IPS DF 4.7 (cell line): ENCODE measurements at regions not wholly inside any gene's neighbourhood (a gene's known extent, or its start where the extent isn't known, plus 50 kb on each side); places are given as distances from the start of the nearest gene placed in this dataset.

Source experiments
- DNase-seq: peaks from one replicate; pipeline ENCODE4 v3.0.0-alpha.2; 2013; ENCODE audit warnings: low spot score; ENCODE audit errors: extremely low read depth

GRCh38 chrX:96311366-96311765 is 373.3 kb upstream of the DIAPH2 start:
- DNase-seq: no peak

- no peak for DNase-seq
These were observed 369.7 kb upstream of the DIAPH2 start for GRCh38 chrX:96314985-96315384.

- DNase-seq: no peak
These were observed 322.8 kb upstream of the DIAPH2 start for GRCh38 chrX:96361844-96362243.

GRCh38 chrX:96372313-96373046 is 312.2 kb upstream of the DIAPH2 start:
- no peak for DNase-seq

- DNase-seq: no peak
These were observed 311.6 kb upstream of the DIAPH2 start for GRCh38 chrX:96373047-96373355.

GRCh38 chrX:96376266-96376665 is 308.4 kb upstream of the DIAPH2 start:
- DNase-seq: no peak

- no peak for DNase-seq
These were observed 304.7 kb upstream of the DIAPH2 start for GRCh38 chrX:96379951-96380350.

GRCh38 chrX:96382018-96382417 is 302.6 kb upstream of the DIAPH2 start:
- no peak for DNase-seq

- DNase-seq: no peak
These were observed 301.2 kb upstream of the DIAPH2 start for GRCh38 chrX:96383428-96383827.

- DNase-seq: no peak
These were observed 298.3 kb upstream of the DIAPH2 start for GRCh38 chrX:96386325-96386724.

- DNase-seq: no peak
These were observed 297.7 kb upstream of the DIAPH2 start for GRCh38 chrX:96386981-96387380.

GRCh38 chrX:96387801-96388200 is 296.8 kb upstream of the DIAPH2 start:
- DNase-seq: no peak

GRCh38 chrX:96389281-96390047 is 295.2 kb upstream of the DIAPH2 start:
- DNase-seq: no peak

GRCh38 chrX:96394598-96394997 is 290.0 kb upstream of the DIAPH2 start:
- no peak for DNase-seq

- no peak for DNase-seq
These were observed 281.2 kb upstream of the DIAPH2 start for GRCh38 chrX:96403446-96403845.

- DNase-seq: no peak
These were observed 278.8 kb upstream of the DIAPH2 start for GRCh38 chrX:96405842-96406241.

GRCh38 chrX:96407072-96407471 is 277.6 kb upstream of the DIAPH2 start:
- DNase-seq: no peak

GRCh38 chrX:96407501-96407900 is 277.1 kb upstream of the DIAPH2 start:
- DNase-seq: no peak

GRCh38 chrX:96407981-96408380 is 276.7 kb upstream of the DIAPH2 start:
- no peak for DNase-seq

- DNase-seq: no peak
These were observed 273.7 kb upstream of the DIAPH2 start for GRCh38 chrX:96410927-96411326.

- DNase-seq: no peak
These were observed 266.9 kb upstream of the DIAPH2 start for GRCh38 chrX:96417695-96418094.

GRCh38 chrX:96424007-96424406 is 260.6 kb upstream of the DIAPH2 start:
- DNase-seq: no peak

GRCh38 chrX:96425200-96425599 is 259.4 kb upstream of the DIAPH2 start:
- no peak for DNase-seq
